GM12891 (cell line): ENCODE measurements at regions not wholly inside any gene's neighbourhood (a gene's known extent, or its start where the extent isn't known, plus 50 kb on each side); places are given as distances from the start of the nearest gene placed in this dataset.

Source experiments
- PAX5 ChIP-seq: IDR thresholded peaks from 2 replicates; pipeline ENCODE4 v1.6.1; 2011; ENCODE audit warnings: low read length, moderate library complexity, mild to moderate bottlenecking; ENCODE audit not compliant: insufficient read depth, severe bottlenecking
- POLR2A ChIP-seq: IDR thresholded peaks from 2 replicates; pipeline ENCODE4 v1.6.1; 2011; ENCODE audit warnings: low read depth, low read length, control low read depth
- POLR2AphosphoS5 ChIP-seq: IDR thresholded peaks from 2 replicates; pipeline ENCODE4 v1.6.1; 2011; ENCODE audit warnings: low read depth, low read length, control low read depth
- TAF1 ChIP-seq: IDR thresholded peaks from 2 replicates; pipeline ENCODE4 v1.6.1; 2011; ENCODE audit warnings: low read depth, low read length, control low read depth

DNA sequence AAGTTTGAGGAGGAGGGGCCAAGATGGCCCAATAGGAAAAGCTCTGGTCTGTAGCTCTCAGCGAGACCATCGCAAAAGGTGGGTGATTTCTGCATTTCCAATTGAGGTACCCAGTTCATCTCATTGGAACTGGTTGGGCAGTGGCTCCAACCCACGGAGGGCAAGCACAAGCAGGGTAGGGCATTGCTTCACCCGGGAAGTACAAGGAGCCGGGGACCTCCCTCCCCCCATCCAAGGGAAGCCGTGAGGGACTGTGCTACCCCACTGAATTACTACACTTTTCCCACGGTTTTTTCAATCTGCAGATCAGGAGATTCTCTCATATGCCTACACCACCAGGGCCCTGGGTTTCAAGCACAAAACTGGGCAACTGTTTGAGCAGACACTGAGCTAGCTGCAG is 58.0 kb upstream of the EFCAB3 start:
- no peak for TF ChIP-seq POLR2AphosphoS5
- no peak for TF ChIP-seq TAF1
- no peak for TF ChIP-seq POLR2A
- no peak for TF ChIP-seq PAX5
